Endothelial cell (in vitro differentiated cells): ENCODE measurements at regions not wholly inside any gene's neighbourhood (a gene's known extent, or its start where the extent isn't known, plus 50 kb on each side); places are given as distances from the start of the nearest gene placed in this dataset.

Experiments
- DNase-seq: peaks from one replicate; pipeline ENCODE4 v3.0.0; 2021; ENCODE audit warnings: low spot score
- H3K27ac Mint-ChIP-seq: one replicate; pipeline ENCODE4 v1.8.0; 2021; ENCODE audit warnings: mixed read lengths, inconsistent platforms; ENCODE audit not compliant: unreplicated experiment
- H3K27me3 Mint-ChIP-seq: one replicate; pipeline ENCODE4 v1.8.0; 2021; ENCODE audit warnings: mild to moderate bottlenecking, moderate library complexity, mixed read lengths, inconsistent platforms; ENCODE audit not compliant: unreplicated experiment
- H3K36me3 Mint-ChIP-seq: one replicate; pipeline ENCODE4 v1.8.0; 2021; ENCODE audit warnings: mild to moderate bottlenecking, low read depth, mixed read lengths, inconsistent platforms; ENCODE audit not compliant: unreplicated experiment
- H3K4me1 Mint-ChIP-seq: one replicate; pipeline ENCODE4 v1.8.0; 2021; ENCODE audit warnings: mild to moderate bottlenecking, mixed read lengths, inconsistent platforms; ENCODE audit not compliant: unreplicated experiment
- H3K4me3 Mint-ChIP-seq: one replicate; pipeline ENCODE4 v1.8.0; 2021; ENCODE audit warnings: mild to moderate bottlenecking, mixed read lengths, inconsistent platforms; ENCODE audit not compliant: unreplicated experiment
- H3K9me3 Mint-ChIP-seq: one replicate; pipeline ENCODE4 v1.8.0; 2021; ENCODE audit warnings: mixed read lengths, inconsistent platforms; ENCODE audit not compliant: unreplicated experiment
- TF ChIP-seq, protein P1 (sequence below): fragments of 200-600 bp; sonication (generic); IDR thresholded peaks from one replicate; pipeline ENCODE4 v1.5.0; 2021; ENCODE audit warnings: antibody characterized with exemption; ENCODE audit not compliant: unreplicated experiment

DNA sequence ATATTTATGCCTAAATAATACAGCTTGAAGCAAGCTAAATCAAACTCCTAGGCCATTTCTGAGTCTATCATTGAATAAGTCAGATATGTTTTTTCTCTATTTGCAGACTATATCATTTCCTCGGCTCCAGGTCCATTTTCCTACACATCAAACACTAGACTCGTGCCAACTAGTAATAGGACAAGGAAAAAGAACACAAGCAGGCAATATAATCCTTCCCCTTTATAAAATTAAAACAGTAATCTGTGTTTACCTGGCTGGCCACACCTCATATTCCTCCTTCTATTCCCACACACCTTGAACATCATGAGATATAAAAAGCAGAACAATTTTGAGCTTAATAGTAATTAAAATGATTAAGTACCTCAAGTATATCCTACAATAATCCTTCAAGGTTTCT lies 325.7 kb downstream of the TFEC start:
- no peak for DNase-seq
- TF ChIP-seq, protein P1, sequence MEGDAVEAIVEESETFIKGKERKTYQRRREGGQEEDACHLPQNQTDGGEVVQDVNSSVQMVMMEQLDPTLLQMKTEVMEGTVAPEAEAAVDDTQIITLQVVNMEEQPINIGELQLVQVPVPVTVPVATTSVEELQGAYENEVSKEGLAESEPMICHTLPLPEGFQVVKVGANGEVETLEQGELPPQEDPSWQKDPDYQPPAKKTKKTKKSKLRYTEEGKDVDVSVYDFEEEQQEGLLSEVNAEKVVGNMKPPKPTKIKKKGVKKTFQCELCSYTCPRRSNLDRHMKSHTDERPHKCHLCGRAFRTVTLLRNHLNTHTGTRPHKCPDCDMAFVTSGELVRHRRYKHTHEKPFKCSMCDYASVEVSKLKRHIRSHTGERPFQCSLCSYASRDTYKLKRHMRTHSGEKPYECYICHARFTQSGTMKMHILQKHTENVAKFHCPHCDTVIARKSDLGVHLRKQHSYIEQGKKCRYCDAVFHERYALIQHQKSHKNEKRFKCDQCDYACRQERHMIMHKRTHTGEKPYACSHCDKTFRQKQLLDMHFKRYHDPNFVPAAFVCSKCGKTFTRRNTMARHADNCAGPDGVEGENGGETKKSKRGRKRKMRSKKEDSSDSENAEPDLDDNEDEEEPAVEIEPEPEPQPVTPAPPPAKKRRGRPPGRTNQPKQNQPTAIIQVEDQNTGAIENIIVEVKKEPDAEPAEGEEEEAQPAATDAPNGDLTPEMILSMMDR: no peak
- H3K36me3 Mint-ChIP-seq: no peaks in the 10 kb centered on the region
- no peak overlapping the region for H3K4me3 Mint-ChIP-seq
- H3K4me1 Mint-ChIP-seq: no peaks in the 10 kb centered on the region
- H3K27me3 Mint-ChIP-seq: no peaks in the 10 kb centered on the region
- no peaks in the 10 kb centered on the region for H3K9me3 Mint-ChIP-seq
- no peak overlapping the region for H3K27ac Mint-ChIP-seq

DNA sequence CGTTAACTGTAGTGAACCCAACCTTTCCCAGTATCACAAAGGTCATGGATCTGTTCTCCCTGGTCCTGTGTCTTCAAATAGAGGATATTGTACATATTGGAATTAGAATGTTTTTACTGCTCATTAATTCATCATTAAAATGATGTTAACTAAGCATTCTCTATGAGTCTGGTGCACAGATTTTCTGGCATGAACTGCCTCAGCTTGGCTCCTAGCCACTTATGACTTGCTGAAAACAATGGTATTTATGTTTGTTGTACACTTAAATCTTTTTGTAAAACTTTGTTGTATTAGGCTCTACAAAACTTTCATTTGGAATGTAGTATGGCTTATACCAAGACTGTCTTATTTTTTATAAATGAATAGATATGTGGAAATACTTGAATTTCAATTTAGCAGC lies 329.4 kb downstream of the TFEC start:
- H3K4me1 Mint-ChIP-seq: no peaks in the 10 kb centered on the region
- no peaks in the 10 kb centered on the region for H3K27me3 Mint-ChIP-seq
- H3K27ac Mint-ChIP-seq: no peak overlapping the region
- no peak for DNase-seq
- H3K4me3 Mint-ChIP-seq: no peak overlapping the region
- TF ChIP-seq, protein P1: no peak
- no peaks in the 10 kb centered on the region for H3K36me3 Mint-ChIP-seq
- no peaks in the 10 kb centered on the region for H3K9me3 Mint-ChIP-seq

DNA sequence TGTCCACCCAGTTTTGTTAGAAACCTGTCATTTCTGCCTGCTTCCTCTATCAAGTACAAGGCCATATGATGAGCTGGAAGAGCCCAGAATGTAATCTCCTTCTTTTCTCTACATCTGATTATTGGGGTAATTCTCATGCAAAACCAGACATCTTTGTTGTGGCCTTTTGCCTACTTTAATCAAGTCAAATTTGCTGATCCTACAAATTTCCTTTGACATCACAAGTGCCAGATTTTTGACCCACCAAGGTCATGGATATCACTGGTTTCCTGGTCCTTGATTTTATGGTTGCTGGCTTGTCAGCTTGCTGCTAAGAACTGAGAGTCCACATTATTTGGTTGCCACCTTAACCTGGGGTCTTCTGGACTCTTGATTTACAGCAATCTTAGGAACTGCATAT lies 336.1 kb downstream of the TFEC start:
- TF ChIP-seq, protein P1: no peak
- H3K36me3 Mint-ChIP-seq: no peaks in the 10 kb centered on the region
- no peaks in the 10 kb centered on the region for H3K27me3 Mint-ChIP-seq
- DNase-seq: no peak
- no peaks in the 10 kb centered on the region for H3K4me1 Mint-ChIP-seq
- H3K4me3 Mint-ChIP-seq: no peak overlapping the region
- H3K9me3 Mint-ChIP-seq: no peaks in the 10 kb centered on the region
- no peak overlapping the region for H3K27ac Mint-ChIP-seq

DNA sequence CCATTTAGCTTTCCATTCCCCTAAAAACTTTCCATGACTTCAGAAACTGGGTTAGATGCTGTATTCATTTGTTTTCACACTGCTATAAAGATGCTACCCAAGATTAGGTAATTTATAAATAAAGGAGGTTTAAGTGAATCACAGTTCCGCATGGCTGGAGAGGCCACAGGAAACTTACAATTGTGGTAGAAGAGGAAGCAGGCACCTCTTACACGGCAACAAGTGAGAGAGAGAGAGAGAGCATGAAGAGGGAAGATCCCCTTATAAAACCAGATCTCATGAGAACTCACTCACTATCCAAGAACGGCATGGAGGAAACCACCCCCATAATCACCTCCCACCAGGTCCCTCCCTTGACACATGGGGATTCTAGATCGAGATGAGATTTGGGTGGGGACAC lies 336.8 kb downstream of the TFEC start:
- TF ChIP-seq, protein P1: no peak
- Mint-ChIP-seq H3K4me3 (no peak overlapping the region), H3K36me3 (no peaks in the 10 kb centered on the region), H3K27me3 (no peaks in the 10 kb centered on the region), H3K4me1 (no peaks in the 10 kb centered on the region), H3K9me3 (no peaks in the 10 kb centered on the region), H3K27ac (no peak overlapping the region)
- DNase-seq: no peak

DNA sequence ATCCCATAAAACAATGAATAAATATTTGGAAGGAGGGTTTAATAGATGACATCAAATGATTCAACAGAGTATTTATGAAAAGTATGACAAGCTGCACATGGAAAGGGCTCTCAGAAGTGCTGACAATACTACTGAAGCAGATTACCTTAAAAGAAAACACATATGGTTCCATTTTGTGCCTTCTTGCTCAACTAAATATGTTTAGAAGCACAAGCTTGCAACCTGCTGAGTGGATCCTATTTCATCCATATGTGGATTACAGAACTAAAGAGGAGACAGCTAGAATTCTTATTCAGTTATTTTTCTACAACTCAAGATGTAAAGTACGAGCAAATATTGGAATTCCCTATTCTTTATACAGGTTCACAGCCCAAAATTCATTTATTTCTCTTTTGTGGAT lies 340.6 kb downstream of the TFEC start:
- Mint-ChIP-seq H3K4me1 (no peaks in the 10 kb centered on the region), H3K27ac (no peak overlapping the region), H3K9me3 (no peaks in the 10 kb centered on the region), H3K27me3 (no peaks in the 10 kb centered on the region), H3K36me3 (no peaks in the 10 kb centered on the region), H3K4me3 (no peak overlapping the region)
- TF ChIP-seq, protein P1: no peak
- DNase-seq: no peak
